GM23338 (cell line): ENCODE measurements at regions not wholly inside any gene's neighbourhood (a gene's known extent, or its start where the extent isn't known, plus 50 kb on each side); places are given as distances from the start of the nearest gene placed in this dataset.

Experiments used
- ATAC-seq: fragments of 200-7000 bp; cut with Tn5 transposase; 3 replicates; pipeline ENCODE4 v1.9.1; 2020
- DNase-seq: peaks from one replicate; pipeline ENCODE4 v3.0.0-alpha.2; 2015; ENCODE audit warnings: low spot score
- H2AFZ ChIP-seq: fragments of 200-600 bp; sonication (generic); 2 replicates; pipeline ENCODE4 v1.8.0; 2016; ENCODE audit warnings: antibody characterized with exemption, mild to moderate bottlenecking, moderate library complexity
- H3F3A ChIP-seq: fragments of 200-600 bp; sonication (generic); replicated peaks from 2 replicates; pipeline ENCODE4 v1.8.0; 2017; ENCODE audit warnings: antibody characterized with exemption, mixed run types, low read depth
- H3K27ac ChIP-seq: fragments of 200-600 bp; sonication (generic); 2 replicates; pipeline ENCODE4 v1.6.1; 2016; ENCODE audit warnings: low read depth
- H3K27me3 ChIP-seq: fragments of 200-600 bp; sonication (generic); 2 replicates; pipeline ENCODE4 v1.8.0; 2016; ENCODE audit warnings: mild to moderate bottlenecking, mixed run types, moderate library complexity; ENCODE audit not compliant: insufficient read depth
- H3K36me3 ChIP-seq: fragments of 200-600 bp; sonication (generic); 2 replicates; pipeline ENCODE4 v1.8.0; 2016; ENCODE audit warnings: mild to moderate bottlenecking; ENCODE audit not compliant: insufficient read depth
- H3K4me1 ChIP-seq: fragments of 200-600 bp; sonication (generic); 2 replicates; pipeline ENCODE4 v1.8.0; 2016; ENCODE audit warnings: mild to moderate bottlenecking, moderate library complexity; ENCODE audit not compliant: insufficient read depth
- H3K4me2 ChIP-seq: fragments of 200-600 bp; sonication (generic); 2 replicates; pipeline ENCODE4 v1.7.1; 2017; ENCODE audit warnings: mixed run types
- H3K4me3 ChIP-seq: fragments of 200-600 bp; sonication (generic); 2 replicates; pipeline ENCODE4 v1.6.1; 2016; ENCODE audit warnings: mixed run types
- H3K79me2 ChIP-seq: fragments of 200-600 bp; sonication (generic); replicated peaks from 2 replicates; pipeline ENCODE4 v1.8.0; 2017; ENCODE audit warnings: mild to moderate bottlenecking; ENCODE audit not compliant: insufficient read depth
- H3K9me2 ChIP-seq: fragments of 200-600 bp; sonication (generic); 2 replicates; pipeline ENCODE4 v1.8.0; 2017; ENCODE audit not compliant: insufficient read depth
- H4K20me1 ChIP-seq: fragments of 200-600 bp; sonication (generic); replicated peaks from 2 replicates; pipeline ENCODE4 v1.8.0; 2017; ENCODE audit warnings: mild to moderate bottlenecking; ENCODE audit not compliant: insufficient read depth
- H3K27ac Mint-ChIP-seq: 2 replicates; pipeline ENCODE4 v1.8.0; 2020; ENCODE audit warnings: inconsistent platforms, mild to moderate bottlenecking, moderate library complexity, mixed read lengths
- H3K27me3 Mint-ChIP-seq: 3 replicates; pipeline ENCODE4 v1.8.0; 2022; ENCODE audit warnings: low read depth, mild to moderate bottlenecking, moderate library complexity, mixed read lengths, inconsistent platforms; ENCODE audit not compliant: insufficient read depth, poor library complexity
- H3K36me3 Mint-ChIP-seq: 3 replicates; pipeline ENCODE4 v1.8.0; 2021; ENCODE audit warnings: low read depth, mild to moderate bottlenecking, inconsistent platforms, moderate library complexity, mixed read lengths
- H3K4me1 Mint-ChIP-seq: 3 replicates; pipeline ENCODE4 v1.8.0; 2020; ENCODE audit warnings: mild to moderate bottlenecking, inconsistent platforms, mixed read lengths
- H3K4me3 Mint-ChIP-seq: 3 replicates; pipeline ENCODE4 v1.8.0; 2021; ENCODE audit warnings: moderate library complexity, mild to moderate bottlenecking, inconsistent platforms, mixed read lengths
- H3K9me3 Mint-ChIP-seq: 3 replicates; pipeline ENCODE4 v1.8.0; 2020; ENCODE audit warnings: moderate library complexity, mild to moderate bottlenecking, inconsistent platforms, mixed read lengths
- CTCF ChIP-seq, 2 experiments: fragments of 200-600 bp in 1 of 2; sonication (generic) in 1 of 2; conservative IDR thresholded peaks; 2 replicates each; pipeline versions ENCODE4 v1.5.1 to v1.6.1; 2016 to 2017; ENCODE audit warnings: antibody characterized with exemption in 2 of 2, low read depth in 2 of 2, mild to moderate bottlenecking in 2 of 2, moderate library complexity in 1 of 2
- ETS1 ChIP-seq: IDR thresholded peaks from 2 replicates; pipeline ENCODE4 v1.6.1; 2016; ENCODE audit warnings: antibody characterized with exemption
- EZH2 ChIP-seq: fragments of 200-600 bp; sonication (generic); IDR thresholded peaks from one replicate; pipeline ENCODE4 v1.8.0; 2017; ENCODE audit warnings: antibody characterized with exemption, mild to moderate bottlenecking, low read depth; ENCODE audit not compliant: unreplicated experiment
- EZH2phosphoT487 ChIP-seq: fragments of 200-600 bp; sonication (generic); IDR thresholded peaks from one replicate; pipeline ENCODE4 v1.8.1; 2018; ENCODE audit warnings: antibody characterized with exemption; ENCODE audit not compliant: unreplicated experiment
- JUNB ChIP-seq: IDR thresholded peaks from one replicate; pipeline ENCODE4 v1.6.1; 2016; ENCODE audit warnings: antibody characterized with exemption; ENCODE audit not compliant: unreplicated experiment
- NANOG ChIP-seq: IDR thresholded peaks from 2 replicates; pipeline ENCODE4 v1.6.1; 2016; ENCODE audit warnings: antibody characterized with exemption, borderline replicate concordance
- POLR2AphosphoS5 ChIP-seq: IDR thresholded peaks from 2 replicates; pipeline ENCODE4 v1.6.1; 2016; ENCODE audit warnings: antibody characterized with exemption, low read depth
- REST ChIP-seq: IDR thresholded peaks from one replicate; pipeline ENCODE4 v1.6.1; 2018; ENCODE audit warnings: antibody characterized with exemption; ENCODE audit not compliant: unreplicated experiment
- STAT1 ChIP-seq: IDR thresholded peaks from one replicate; pipeline ENCODE4 v1.6.1; 2016; ENCODE audit warnings: antibody characterized with exemption; ENCODE audit not compliant: unreplicated experiment
- ZNF114 ChIP-seq: fragments of 250-450 bp; sonication (Bioruptor Pico); IDR thresholded peaks from 2 replicates; pipeline ENCODE4 v1.5.0; 2020; ENCODE audit warnings: mild to moderate bottlenecking, moderate library complexity
- ZNF331 ChIP-seq: fragments of 250-450 bp; sonication (Bioruptor Pico); IDR thresholded peaks from 2 replicates; pipeline ENCODE4 v1.5.0; 2020; ENCODE audit warnings: low read depth, mild to moderate bottlenecking, moderate library complexity

- Mint-ChIP-seq H3K9me3 (no peaks in the 10 kb centered on the region; the same call in 2 of the 3 replicates), H3K36me3 (peaks cover 9% of the 10 kb centered on the region), H3K4me1 (peaks cover 6% of the 10 kb centered on the region; the same call in 1 of the 3 replicates), H3K27ac (no peak overlapping the region), H3K4me3 (no peak overlapping the region), H3K27me3 (peaks cover 16% of the 10 kb centered on the region)
- Histone ChIP-seq H3K27me3 (no peaks in the 10 kb centered on the region), H3K36me3 (no peaks in the 10 kb centered on the region), H3K9me2 (peaks cover 4% of the 10 kb centered on the region; the same call in 1 of the 2 replicates), H3K79me2 (no peaks in the 10 kb centered on the region), H3K4me3 (no peak overlapping the region), H2AFZ (no peak overlapping the region), H4K20me1 (no peaks in the 10 kb centered on the region), H3F3A (no peaks in the 10 kb centered on the region), H3K4me1 (no peaks in the 10 kb centered on the region), H3K4me2 (no peak overlapping the region), H3K27ac (no peak overlapping the region)
- TF ChIP-seq POLR2AphosphoS5: no peak
- no peak for TF ChIP-seq CTCF (conservative IDR thresholded peaks at IDR 0.05; ENCODE audit: low read depth in 2 of 2)
- TF ChIP-seq EZH2phosphoT487: no peak
- TF ChIP-seq ETS1: no peak
- TF ChIP-seq REST: no peak
- no peak for TF ChIP-seq JUNB
- TF ChIP-seq STAT1: no peak
- no peak for DNase-seq
- no peak for ATAC-seq
Measured at GRCh38 chr16:66043326-66043725, 323.2 kb upstream of the CDH5 start.

- no peak overlapping the region for H3K4me3 ChIP-seq
- Mint-ChIP-seq H3K4me3 (no peak overlapping the region), H3K27ac (no peak overlapping the region), H3K9me3 (no peaks in the 10 kb centered on the region), H3K27me3 (peaks cover 16% of the 10 kb centered on the region), H3K36me3 (peaks cover 9% of the 10 kb centered on the region), H3K4me1 (peaks cover 6% of the 10 kb centered on the region; the same call in 1 of the 3 replicates)
- H2AFZ ChIP-seq: no peak overlapping the region
- ATAC-seq (no peak), DNase-seq (no peak)
- H3K27me3 ChIP-seq: no peaks in the 10 kb centered on the region
- H3F3A ChIP-seq: no peaks in the 10 kb centered on the region
- no peaks in the 10 kb centered on the region for H3K79me2 ChIP-seq
- H4K20me1 ChIP-seq: no peaks in the 10 kb centered on the region
- H3K9me2 ChIP-seq: peaks cover 4% of the 10 kb centered on the region; the same call in 1 of the 2 replicates
- H3K4me2 ChIP-seq: no peak overlapping the region
- H3K36me3 ChIP-seq: no peaks in the 10 kb centered on the region
- no peaks in the 10 kb centered on the region for H3K4me1 ChIP-seq
- H3K27ac ChIP-seq: no peak overlapping the region
- TF ChIP-seq EZH2 (no peak), POLR2AphosphoS5 (no peak), ZNF114 (CRISPR knock-in tag) (no peak), NANOG (no peak), REST (no peak), EZH2phosphoT487 (no peak), ZNF331 (CRISPR knock-in tag) (no peak)
Measured at GRCh38 chr16:66042341-66042740, 324.1 kb upstream of the CDH5 start.
